ENCODE measurements at regions not wholly inside any gene's neighbourhood (a gene's known extent, or its start where the extent isn't known, plus 50 kb on each side); places are given as distances from the start of the nearest gene placed in this dataset.

- DNase-seq, result no peak
Observed at GRCh38 chr1:83718338-83718737, 280.6 kb downstream of the TTLL7 start.

GRCh38 chr1:83717785-83718184 lies 281.1 kb downstream of the TTLL7 start:
- DNase-seq, result no peak

- DNase-seq, result no peak
Observed at GRCh38 chr1:83716641-83717040, 282.3 kb downstream of the TTLL7 start.

- DNase-seq, result no peak
Observed at GRCh38 chr1:83715550-83715949, 283.4 kb downstream of the TTLL7 start.

GRCh38 chr1:83709662-83710061 lies 289.3 kb downstream of the TTLL7 start:
- DNase-seq, result no peak

GRCh38 chr1:83706354-83706938 lies 292.5 kb downstream of the TTLL7 start:
- DNase-seq, result no peak

GRCh38 chr1:83705091-83705490 lies 293.8 kb downstream of the TTLL7 start:
- DNase-seq, result no peak

- no peak for DNase-seq
Observed at GRCh38 chr1:83704350-83704749, 294.6 kb downstream of the TTLL7 start.

GRCh38 chr1:83702356-83702755 lies 296.6 kb downstream of the TTLL7 start:
- DNase-seq, result no peak

GRCh38 chr1:83701355-83701754 lies 297.6 kb downstream of the TTLL7 start:
- DNase-seq, result no peak

- DNase-seq, result no peak
Observed at GRCh38 chr1:83698644-83699043, 300.3 kb downstream of the TTLL7 start.

- no peak for DNase-seq
Observed at GRCh38 chr1:83697961-83698360, 301.0 kb downstream of the TTLL7 start.

- DNase-seq, result no peak
Observed at GRCh38 chr1:83697220-83697619, 301.7 kb downstream of the TTLL7 start.

GRCh38 chr1:83694449-83694848 lies 304.5 kb downstream of the TTLL7 start:
- DNase-seq, result no peak

- DNase-seq, result no peak
Observed at GRCh38 chr1:83693427-83694126, 305.4 kb downstream of the TTLL7 start.

- DNase-seq, result no peak
Observed at GRCh38 chr1:83692524-83693381, 306.2 kb downstream of the TTLL7 start.

- DNase-seq, result no peak
Observed at GRCh38 chr1:83691953-83692500, 306.9 kb downstream of the TTLL7 start.

GRCh38 chr1:83689921-83690868 lies 308.7 kb downstream of the TTLL7 start:
- DNase-seq, result no peak

GRCh38 chr1:83682132-83682531 lies 316.8 kb downstream of the TTLL7 start:
- no peak for DNase-seq

- no peak for DNase-seq
Observed at GRCh38 chr1:83676106-83676505, 322.8 kb downstream of the TTLL7 start.

GRCh38 chr1:83673312-83673711 lies 325.6 kb downstream of the TTLL7 start:
- no peak for DNase-seq

GRCh38 chr1:83671586-83671985 lies 327.3 kb downstream of the TTLL7 start:
- DNase-seq, result no peak

Measured in NK-92 treated with Interleukin-12 subunit alpha and Interleukin-12 subunit beta, amount 100 ng/mL, for 24 hours (cell line).